NOMO-1 (cell line): ENCODE measurements at regions not wholly inside any gene's neighbourhood (a gene's known extent, or its start where the extent isn't known, plus 50 kb on each side); places are given as distances from the start of the nearest gene placed in this dataset.

Experiments used
- DNase-seq, 2 experiments: peaks; one replicate each; lab custom pipeline; 2025; ENCODE audit not compliant: unreplicated experiment in 2 of 2; lab: John Stamatoyannopoulos, UW

GRCh38 chr14:85421186-85421877 is 108.6 kb upstream of the FLRT2 start:
- no peak for DNase-seq

- no peak for DNase-seq
Measured at GRCh38 chr14:85423889-85424288, 106.1 kb upstream of the FLRT2 start.

DNA sequence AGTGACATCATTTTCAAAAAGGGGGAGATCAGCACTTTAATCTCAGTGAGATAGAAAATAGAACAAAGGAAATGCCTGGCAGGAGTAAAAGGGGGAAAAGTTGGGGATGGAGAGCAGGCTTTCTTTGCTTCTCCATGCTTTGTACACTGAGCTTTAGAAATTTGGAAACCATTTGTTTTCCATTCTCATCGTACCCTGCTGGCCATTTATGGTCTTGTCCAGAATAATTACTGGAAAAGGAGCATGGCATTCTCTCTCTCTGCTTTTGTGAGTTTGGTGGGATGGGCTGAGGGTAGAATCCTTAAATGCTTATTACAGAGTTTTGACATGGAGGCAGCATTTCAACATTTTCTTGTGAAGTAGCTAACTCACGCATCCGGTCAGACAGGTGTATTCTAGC is 104.4 kb upstream of the FLRT2 start:
- DNase-seq: no peak

GRCh38 chr14:85426068-85426935 is 103.6 kb upstream of the FLRT2 start:
- no peak for DNase-seq

GRCh38 chr14:85428926-85429325 is 101.0 kb upstream of the FLRT2 start:
- DNase-seq: no peak

GRCh38 chr14:85437148-85437547 is 92.8 kb upstream of the FLRT2 start:
- DNase-seq: no peak

DNA sequence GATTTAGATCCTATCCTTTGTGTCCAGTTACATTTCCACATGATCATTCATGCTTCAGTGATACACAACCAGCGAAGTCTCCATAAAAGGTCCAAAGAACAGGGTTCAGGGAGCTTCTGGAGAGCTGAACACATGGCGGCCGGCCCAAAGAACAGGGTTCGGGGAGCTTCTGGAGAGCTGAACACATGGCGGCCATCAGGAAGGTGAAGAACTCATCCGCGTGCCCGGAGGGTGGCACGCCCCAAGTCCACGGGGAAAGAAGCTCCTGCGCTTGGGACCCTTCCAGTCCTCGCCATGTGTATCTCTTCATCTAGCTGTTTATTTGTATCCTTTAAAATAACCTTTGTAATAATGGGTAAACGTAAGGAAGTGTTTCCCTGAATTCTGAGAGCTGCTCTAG is 91.9 kb upstream of the FLRT2 start:
- no peak for DNase-seq

DNA sequence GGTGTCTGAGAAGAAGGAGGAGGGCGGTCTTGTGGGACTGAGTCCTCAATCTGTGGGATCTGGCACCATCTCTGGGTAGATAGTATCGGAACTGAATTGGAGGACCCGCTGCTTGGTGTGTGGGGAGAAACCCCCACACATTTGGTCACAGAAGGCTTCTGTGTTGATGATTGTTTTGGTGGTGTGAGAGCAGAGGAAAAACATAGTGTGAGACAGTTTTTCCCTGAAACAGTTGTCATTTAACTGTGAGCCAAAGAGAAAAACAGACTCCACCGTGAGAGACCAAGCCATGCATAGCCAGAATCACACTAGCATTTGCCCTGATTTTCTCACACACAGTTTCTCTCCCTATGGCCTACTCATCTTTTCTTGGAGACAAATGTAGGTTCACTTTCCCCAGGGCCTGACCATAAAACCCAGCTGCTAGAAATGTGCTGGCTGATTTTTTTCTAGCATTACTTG is 91.4 kb upstream of the FLRT2 start:
- DNase-seq: no peak

DNA sequence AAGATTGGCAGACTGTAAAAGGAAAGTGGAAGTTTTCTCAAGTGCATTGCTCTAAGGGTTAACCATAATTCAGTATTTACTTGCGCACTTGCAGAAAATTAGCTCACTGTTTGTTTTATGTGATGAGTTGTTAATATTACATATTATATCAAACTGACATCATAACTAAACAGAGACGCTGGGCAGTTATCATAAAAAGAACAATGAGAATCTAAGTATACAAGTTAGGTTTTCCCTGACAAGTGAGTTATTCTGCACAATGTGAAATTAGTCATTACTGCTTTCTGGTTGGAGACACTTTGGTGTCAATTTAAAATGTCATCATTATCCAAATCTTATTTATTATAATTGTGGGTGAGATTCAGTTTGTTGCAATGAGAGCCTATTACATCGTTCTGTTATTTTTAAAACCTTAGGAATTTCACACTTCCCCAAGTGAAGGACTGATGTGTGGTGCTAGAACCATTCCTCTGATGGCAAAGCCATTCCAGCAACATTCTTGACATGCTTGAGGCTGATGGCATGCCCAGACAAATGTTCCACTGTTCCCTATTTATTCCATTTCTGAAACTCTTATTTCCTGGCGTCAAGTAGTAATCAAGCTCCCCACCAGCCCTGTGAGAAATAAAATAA is 90.1 kb upstream of the FLRT2 start:
- no peak for DNase-seq

DNA sequence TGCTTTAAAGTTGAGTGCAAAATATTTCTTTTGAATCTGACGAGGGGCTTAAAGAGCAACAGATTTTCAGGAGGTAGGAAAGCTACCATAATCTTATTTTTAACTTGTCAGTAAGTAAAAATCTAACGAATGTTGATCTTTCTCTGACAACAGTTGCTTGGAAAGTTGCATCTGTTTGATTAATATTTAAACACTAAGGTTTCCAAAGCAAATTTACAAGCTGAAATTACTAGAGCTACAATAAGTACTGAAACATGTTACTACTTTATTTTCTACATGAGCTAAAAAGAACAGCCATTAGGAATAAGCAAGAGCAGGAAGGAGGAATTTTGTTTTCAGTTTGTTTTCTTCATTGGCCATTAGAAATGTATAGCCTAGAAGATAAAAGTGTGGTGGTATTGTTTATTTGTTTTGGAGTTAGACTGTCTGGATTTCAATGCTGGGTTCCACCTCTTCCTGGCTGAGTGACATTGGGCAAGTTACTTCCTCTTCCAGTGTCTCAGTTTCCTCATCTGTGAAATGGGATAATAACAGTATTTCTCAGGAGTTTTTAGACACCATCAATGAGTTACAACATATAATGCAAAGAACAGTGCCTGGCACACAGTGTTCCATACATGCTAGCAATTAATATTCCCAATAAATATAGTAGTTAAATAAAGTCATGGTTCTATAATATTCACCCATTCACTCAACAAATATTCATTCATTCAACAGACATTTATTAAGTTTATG is 87.9 kb upstream of the FLRT2 start:
- no peak for DNase-seq

DNA sequence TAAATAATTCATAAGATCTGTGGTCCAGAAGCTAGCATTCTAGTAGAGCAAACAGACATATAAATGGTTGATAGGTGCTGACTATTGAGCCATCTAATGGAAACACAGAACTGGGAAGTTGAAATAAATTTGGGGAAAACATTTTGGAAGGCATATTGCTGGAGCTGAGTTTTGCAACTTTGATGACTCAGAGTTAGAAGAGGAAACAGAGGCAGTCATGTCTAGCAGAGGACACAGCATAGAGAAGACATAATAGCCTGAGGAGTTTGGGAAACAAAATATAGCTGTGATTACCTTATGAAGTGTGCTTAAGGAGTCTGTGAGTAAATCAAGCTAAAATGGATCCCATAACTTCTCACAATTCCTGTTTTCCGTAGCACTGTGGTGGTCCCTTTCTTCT is 86.9 kb upstream of the FLRT2 start:
- DNase-seq: no peak

DNA sequence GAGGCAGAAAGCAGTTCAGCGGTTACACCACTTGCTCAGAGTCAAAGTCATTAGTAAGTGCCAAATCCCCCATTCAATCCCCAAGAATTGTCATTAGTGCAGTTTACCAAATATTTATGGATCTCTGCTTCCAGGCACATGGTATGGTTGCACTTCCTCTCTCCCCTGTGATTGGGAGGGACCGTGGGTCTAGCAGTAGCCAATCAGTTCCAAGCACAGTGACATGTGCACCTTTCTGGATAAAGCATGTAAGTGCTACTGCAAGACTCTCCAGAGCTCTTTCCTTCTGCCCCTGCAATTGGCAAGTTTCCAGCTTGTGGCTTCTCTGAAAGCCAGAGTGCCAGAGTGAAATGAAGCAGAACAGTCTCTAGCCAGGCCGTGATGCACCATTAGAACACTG is 85.3 kb upstream of the FLRT2 start:
- DNase-seq: no peak

GRCh38 chr14:85445151-85445795 is 84.7 kb upstream of the FLRT2 start:
- no peak for DNase-seq

DNA sequence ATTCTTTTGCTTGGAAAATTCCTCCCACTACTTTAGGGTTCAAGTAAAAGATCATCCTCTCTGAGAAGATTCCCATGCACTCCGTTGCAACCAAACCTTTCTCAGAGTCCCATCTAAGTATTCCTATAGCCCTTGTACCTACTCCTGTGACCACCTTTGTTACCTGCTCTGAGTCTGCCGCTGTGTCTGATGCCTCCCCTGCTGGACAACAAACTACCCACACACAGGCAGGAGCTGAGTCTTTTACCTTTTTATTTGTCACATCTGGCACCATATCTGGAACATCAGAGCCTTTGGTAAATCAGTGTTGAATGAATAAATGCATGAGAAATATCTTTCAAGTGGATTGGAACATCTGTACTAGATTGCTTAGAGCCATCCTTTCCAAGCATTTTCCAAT is 82.1 kb upstream of the FLRT2 start:
- no peak for DNase-seq

GRCh38 chr14:85451421-85451820 is 78.5 kb upstream of the FLRT2 start:
- DNase-seq: no peak

DNA sequence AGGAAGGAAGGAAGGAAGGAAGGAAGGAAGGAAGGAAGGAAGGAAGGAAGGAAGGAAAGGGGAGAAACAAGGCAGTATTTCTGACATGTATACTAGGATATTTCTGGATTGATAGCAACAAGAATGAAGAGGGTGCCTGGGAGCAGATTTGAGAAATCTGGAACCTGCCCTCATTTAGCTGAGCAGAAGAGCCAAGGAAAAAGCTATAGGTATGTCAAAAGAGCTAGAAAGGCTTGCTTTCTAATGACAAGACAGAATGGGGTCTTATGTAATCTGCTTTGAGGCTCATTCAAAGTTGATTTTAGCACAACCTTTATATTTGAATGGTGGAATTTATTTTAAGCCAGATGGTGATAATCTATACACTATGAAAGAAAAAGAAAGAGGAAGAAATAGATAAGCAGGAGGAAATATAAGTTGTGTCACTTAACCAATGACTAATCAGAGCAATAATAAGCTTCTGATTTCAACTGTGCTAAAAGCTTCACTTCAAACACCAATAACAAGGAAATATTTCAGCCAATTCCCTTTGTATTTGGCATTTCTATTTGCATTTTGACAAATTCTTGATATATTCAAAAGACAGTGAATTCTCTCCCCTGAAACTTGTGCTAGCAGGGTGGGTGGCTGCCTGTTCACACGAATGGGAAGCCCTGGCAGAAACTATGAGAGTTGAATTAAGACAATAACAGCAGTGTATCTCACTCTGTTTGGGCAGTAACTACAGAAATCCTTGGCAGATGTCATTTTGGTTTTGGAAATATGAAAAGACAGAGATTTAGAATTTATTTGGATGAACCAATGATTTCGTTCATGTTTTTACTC is 76.3 kb upstream of the FLRT2 start:
- no peak for DNase-seq

DNA sequence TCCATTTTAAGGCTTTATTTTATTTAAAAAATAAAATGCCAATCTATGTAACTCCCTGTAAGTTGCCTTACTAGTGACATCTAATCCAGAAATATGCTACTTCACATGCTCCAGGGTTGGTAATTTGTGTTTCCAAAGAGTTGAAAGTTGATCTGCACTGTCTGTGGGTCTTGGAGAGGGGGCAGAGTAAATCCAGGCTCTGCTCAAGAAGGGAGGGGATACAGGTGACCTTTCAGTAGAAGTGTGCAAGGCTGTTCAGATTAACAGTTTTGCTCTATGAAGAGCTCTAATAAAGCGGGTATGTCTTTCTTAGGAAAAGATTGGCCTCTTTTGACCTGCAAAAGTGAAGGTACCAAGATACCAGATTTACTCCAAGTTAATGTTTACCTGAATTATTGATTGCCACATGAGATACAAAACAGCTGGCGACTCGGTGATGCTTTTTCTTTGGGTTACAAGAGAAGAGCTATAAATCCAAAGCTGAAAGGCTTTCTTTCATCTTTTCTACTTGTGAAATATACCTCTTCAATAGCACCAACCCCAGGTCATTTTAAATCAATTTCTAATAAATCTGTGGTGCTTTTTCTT is 75.6 kb upstream of the FLRT2 start:
- DNase-seq: no peak

DNA sequence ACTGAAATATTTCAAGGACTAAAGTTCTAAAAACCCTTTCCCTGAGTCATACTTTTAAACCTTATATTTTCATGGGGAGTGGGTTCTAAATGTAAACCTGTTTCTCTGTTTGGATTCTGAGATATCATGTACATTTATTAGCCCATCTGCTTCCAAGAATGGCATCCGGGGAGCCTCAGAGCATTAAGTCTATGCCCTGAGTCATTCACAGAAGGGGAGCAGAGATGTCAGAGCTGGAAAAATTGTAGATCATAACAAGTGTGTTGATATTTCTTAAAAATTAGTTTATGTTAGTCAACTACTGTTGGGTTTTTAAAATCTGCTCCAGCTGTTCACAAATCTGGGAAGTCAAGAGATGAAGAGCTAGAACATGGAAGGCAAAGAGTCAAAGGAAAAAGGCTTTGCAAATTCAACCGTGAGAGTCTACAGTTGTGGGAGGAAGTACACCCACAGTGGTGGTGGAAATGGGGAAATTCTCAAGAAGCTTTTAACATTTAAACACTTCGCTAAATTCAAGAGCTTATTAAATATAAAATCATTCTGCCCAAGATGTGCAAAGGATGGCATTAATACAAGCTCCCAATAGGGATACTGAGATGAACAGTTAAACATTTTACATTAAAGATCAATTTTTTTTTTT is 70.5 kb upstream of the FLRT2 start:
- no peak for DNase-seq
